ENCODE measurements at regions not wholly inside any gene's neighbourhood (a gene's known extent, or its start where the extent isn't known, plus 50 kb on each side); places are given as distances from the start of the nearest gene placed in this dataset.

DNA sequence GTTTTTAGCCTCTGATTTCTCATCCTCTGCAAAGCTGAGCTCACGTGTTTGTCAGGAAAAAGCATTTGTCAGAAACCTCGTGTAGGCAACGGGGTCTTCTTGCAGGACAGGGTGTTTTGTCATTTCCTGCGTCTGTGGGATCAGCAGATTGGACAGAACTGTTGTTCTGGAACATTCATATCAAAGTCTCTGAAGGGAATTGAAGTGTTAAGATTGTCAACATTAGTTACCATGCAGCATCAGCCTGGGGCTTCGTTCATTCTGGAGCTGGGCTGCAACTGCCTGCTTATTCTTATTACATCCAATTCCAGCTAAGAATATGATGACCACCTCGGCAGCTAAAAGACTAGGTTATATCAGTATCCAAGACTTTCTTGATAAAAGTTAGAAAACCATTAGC is 71.0 kb upstream of the RALGAPA2 start:
- DNase-seq, result no peak
- H3K9me3 Mint-ChIP-seq (ENCODE audit: unreplicated experiment), result no peaks in the 10 kb centered on the region
- no peak overlapping the region for H3K4me3 Mint-ChIP-seq (ENCODE audit: unreplicated experiment)
- no peak overlapping the region for H3K27ac Mint-ChIP-seq (ENCODE audit: unreplicated experiment)
- H3K27me3 Mint-ChIP-seq (ENCODE audit: unreplicated experiment), result no peaks in the 10 kb centered on the region
- no peaks in the 10 kb centered on the region for H3K4me1 Mint-ChIP-seq (ENCODE audit: low read depth, unreplicated experiment)
- H3K36me3 Mint-ChIP-seq (ENCODE audit: unreplicated experiment), result peaks cover 6% of the 10 kb centered on the region
- TF ChIP-seq, protein P1, sequence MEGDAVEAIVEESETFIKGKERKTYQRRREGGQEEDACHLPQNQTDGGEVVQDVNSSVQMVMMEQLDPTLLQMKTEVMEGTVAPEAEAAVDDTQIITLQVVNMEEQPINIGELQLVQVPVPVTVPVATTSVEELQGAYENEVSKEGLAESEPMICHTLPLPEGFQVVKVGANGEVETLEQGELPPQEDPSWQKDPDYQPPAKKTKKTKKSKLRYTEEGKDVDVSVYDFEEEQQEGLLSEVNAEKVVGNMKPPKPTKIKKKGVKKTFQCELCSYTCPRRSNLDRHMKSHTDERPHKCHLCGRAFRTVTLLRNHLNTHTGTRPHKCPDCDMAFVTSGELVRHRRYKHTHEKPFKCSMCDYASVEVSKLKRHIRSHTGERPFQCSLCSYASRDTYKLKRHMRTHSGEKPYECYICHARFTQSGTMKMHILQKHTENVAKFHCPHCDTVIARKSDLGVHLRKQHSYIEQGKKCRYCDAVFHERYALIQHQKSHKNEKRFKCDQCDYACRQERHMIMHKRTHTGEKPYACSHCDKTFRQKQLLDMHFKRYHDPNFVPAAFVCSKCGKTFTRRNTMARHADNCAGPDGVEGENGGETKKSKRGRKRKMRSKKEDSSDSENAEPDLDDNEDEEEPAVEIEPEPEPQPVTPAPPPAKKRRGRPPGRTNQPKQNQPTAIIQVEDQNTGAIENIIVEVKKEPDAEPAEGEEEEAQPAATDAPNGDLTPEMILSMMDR (IDR thresholded peaks at IDR 0.05; ENCODE audit: partially characterized antibody, unreplicated experiment), result no peak

DNA sequence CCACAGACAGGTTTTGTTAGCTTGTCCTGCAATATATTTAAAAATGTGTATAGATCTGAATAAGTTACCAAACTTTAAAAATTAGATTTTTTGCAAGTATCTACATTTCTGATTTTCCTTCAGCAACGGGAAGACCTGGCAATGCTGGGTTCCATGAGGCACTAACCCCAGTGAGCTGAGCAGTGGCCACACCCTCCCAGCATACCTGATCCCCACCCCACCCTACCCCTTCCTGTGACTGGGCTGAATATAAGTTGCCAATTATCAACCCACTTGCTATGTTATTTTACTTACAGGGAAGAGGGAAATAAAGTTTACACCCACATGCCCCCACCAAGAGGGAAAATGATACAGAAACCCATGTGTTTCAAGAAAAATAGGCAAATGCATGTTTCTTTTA is 70.3 kb upstream of the RALGAPA2 start:
- no peaks in the 10 kb centered on the region for H3K9me3 Mint-ChIP-seq (ENCODE audit: unreplicated experiment)
- no peaks in the 10 kb centered on the region for H3K4me1 Mint-ChIP-seq (ENCODE audit: low read depth, unreplicated experiment)
- H3K27me3 Mint-ChIP-seq (ENCODE audit: unreplicated experiment), result no peaks in the 10 kb centered on the region
- DNase-seq, result no peak
- no peak overlapping the region for H3K4me3 Mint-ChIP-seq (ENCODE audit: unreplicated experiment)
- H3K27ac Mint-ChIP-seq (ENCODE audit: unreplicated experiment), result no peak overlapping the region
- peaks cover 6% of the 10 kb centered on the region for H3K36me3 Mint-ChIP-seq (ENCODE audit: unreplicated experiment)
- TF ChIP-seq, protein P1 (IDR thresholded peaks at IDR 0.05; ENCODE audit: partially characterized antibody, unreplicated experiment), result no peak

DNA sequence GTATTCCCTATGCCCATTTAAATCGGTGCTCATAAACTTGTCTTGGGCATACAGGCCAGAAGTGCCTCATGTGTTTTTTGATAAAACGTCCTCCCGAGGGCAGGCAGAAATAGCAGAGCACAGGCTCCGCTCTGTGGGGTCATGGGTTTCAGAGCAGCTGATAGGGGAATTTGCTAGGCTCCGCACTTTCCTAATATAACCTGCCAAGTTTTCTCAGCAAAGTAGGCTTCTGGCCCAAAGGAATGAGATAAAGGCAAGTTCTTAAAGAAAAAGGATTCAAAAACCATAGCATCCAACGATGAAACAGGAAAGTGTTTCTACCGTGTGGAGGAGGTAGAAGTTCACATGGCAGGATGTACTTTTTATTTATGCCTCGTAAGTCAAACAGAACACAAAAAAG is 69.8 kb upstream of the RALGAPA2 start:
- no peaks in the 10 kb centered on the region for H3K9me3 Mint-ChIP-seq (ENCODE audit: unreplicated experiment)
- H3K27me3 Mint-ChIP-seq (ENCODE audit: unreplicated experiment), result no peaks in the 10 kb centered on the region
- H3K4me3 Mint-ChIP-seq (ENCODE audit: unreplicated experiment), result no peak overlapping the region
- H3K4me1 Mint-ChIP-seq (ENCODE audit: low read depth, unreplicated experiment), result no peaks in the 10 kb centered on the region
- no peak overlapping the region for H3K27ac Mint-ChIP-seq (ENCODE audit: unreplicated experiment)
- DNase-seq, result no peak
- peaks cover 2% of the 10 kb centered on the region for H3K36me3 Mint-ChIP-seq (ENCODE audit: unreplicated experiment)
- TF ChIP-seq, protein P1 (IDR thresholded peaks at IDR 0.05; ENCODE audit: partially characterized antibody, unreplicated experiment), result no peak

DNA sequence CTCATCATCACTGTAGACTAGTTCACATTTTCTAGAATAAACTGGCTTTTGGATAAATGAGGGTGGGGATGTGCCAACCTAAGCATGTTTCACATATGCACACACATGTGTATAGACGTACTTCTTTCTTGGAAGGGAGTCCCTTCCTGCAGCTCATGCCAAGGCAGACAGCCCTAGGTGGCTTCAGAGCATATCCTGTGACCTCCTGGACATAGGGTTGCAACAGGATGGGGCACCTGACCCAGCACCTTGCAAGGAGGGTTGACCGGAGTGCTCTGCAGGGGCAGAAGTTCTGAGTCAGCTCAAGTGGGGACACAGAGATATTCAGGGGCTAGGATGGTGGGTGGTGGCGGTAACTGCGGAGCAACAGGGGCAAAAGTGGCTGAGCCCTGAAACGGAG is 68.6 kb upstream of the RALGAPA2 start:
- Mint-ChIP-seq H3K9me3 (ENCODE audit: unreplicated experiment) (no peaks in the 10 kb centered on the region), H3K4me1 (ENCODE audit: low read depth, unreplicated experiment) (no peaks in the 10 kb centered on the region)

DNA sequence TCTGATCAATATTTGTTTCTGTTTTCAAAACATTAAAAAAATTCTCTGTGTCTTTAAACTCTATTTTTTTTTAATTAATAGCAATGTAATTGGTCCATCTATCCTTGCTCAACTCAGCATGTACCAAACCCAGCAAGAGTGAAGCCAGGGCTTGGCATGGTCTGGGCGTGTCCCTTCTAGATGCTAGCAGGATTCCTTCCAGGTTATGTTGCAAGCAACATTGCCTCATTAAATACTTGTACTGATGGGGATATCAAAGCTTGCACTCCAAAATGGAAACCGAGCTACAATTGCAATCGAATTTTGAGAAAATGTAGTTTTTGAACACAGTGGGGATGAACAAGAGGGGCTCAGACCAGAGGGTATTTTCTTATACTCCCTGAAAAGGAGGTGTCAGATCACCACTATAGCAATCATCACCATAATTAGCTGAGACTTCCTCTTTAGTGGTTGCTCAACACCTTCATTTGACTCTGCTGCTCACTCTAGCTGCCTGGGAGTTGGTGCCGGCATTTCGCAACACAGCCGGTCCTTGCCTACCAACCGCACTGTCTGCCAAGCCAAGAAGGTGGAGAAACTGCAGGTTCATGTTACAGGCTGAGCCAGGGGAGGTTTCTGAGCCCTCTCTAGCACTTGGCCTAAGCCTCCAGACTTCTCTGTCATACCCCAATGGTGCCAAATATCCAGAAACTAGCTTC is 67.8 kb upstream of the RALGAPA2 start:
- Mint-ChIP-seq H3K27ac (ENCODE audit: unreplicated experiment) (no peak overlapping the region), H3K4me3 (ENCODE audit: unreplicated experiment) (no peak overlapping the region), H3K9me3 (ENCODE audit: unreplicated experiment) (no peaks in the 10 kb centered on the region), H3K36me3 (ENCODE audit: unreplicated experiment) (no peaks in the 10 kb centered on the region), H3K4me1 (ENCODE audit: low read depth, unreplicated experiment) (no peaks in the 10 kb centered on the region), H3K27me3 (ENCODE audit: unreplicated experiment) (no peaks in the 10 kb centered on the region)
- TF ChIP-seq, protein P1 (IDR thresholded peaks at IDR 0.05; ENCODE audit: partially characterized antibody, unreplicated experiment), result no peak
- DNase-seq, result no peak

More for the DNA sequence above, 68.6 kb upstream of the RALGAPA2 start:
- no peak for DNase-seq
- H3K27ac Mint-ChIP-seq (ENCODE audit: unreplicated experiment), result no peak overlapping the region
- H3K4me3 Mint-ChIP-seq (ENCODE audit: unreplicated experiment), result no peak overlapping the region
- TF ChIP-seq, protein P1 (IDR thresholded peaks at IDR 0.05; ENCODE audit: partially characterized antibody, unreplicated experiment), result no peak
- no peaks in the 10 kb centered on the region for H3K27me3 Mint-ChIP-seq (ENCODE audit: unreplicated experiment)
- no peaks in the 10 kb centered on the region for H3K36me3 Mint-ChIP-seq (ENCODE audit: unreplicated experiment)

Data from glutamatergic neuron (in vitro differentiated cells).